OCI-LY7 (cell line): ENCODE measurements at regions not wholly inside any gene's neighbourhood (a gene's known extent, or its start where the extent isn't known, plus 50 kb on each side); places are given as distances from the start of the nearest gene placed in this dataset.

Experiments
- BruUV-seq: library from RNA; stranded (reverse); fragments of 400-500 nt; replicated peaks from 2 replicates; lab custom pipeline; 2021; lab: Mats Ljungman, UMichigan
- CTCF ChIA-PET: fragments of 300-600 bp; sonication (Branson Sonifier 250); formaldehyde crosslinking; loops from one replicate; lab custom pipeline; 2022; ENCODE audit warnings: antibody characterized with exemption; ENCODE audit not compliant: unreplicated experiment; lab: Charles Lee
- POLR2A ChIA-PET: fragments of 300-600 bp; sonication (Branson Sonifier 250); formaldehyde crosslinking; loops from one replicate; lab custom pipeline; 2022; ENCODE audit warnings: antibody characterized with exemption; lab: Charles Lee
- DNase-seq: peaks from one replicate; pipeline ENCODE4 v3.0.0-alpha.2; 2015; ENCODE audit warnings: low spot score
- H2AFZ ChIP-seq: fragments of 200-600 bp; sonication (generic), shearing (Covaris generic); 2 replicates; pipeline ENCODE4 v1.6.1; 2014; ENCODE audit warnings: mild to moderate bottlenecking, antibody characterized with exemption, low read length, moderate library complexity
- H3K27ac ChIP-seq: fragments of 200-600 bp; sonication (generic); 2 replicates; pipeline ENCODE4 v1.5.1; 2014; ENCODE audit warnings: mixed run types, low read depth, mild to moderate bottlenecking, moderate library complexity, low read length, inconsistent platforms; ENCODE audit not compliant: poor library complexity, severe bottlenecking
- H3K36me3 ChIP-seq: fragments of 200-600 bp; sonication (generic); 2 replicates; pipeline ENCODE4 v1.6.1; 2014; ENCODE audit warnings: mild to moderate bottlenecking, antibody characterized with exemption, low read length, moderate library complexity, mixed read lengths; ENCODE audit not compliant: insufficient read depth
- H3K4me1 ChIP-seq: fragments of 200-600 bp; sonication (generic); 2 replicates; pipeline ENCODE4 v1.5.1; 2014; ENCODE audit warnings: mild to moderate bottlenecking, low read length; ENCODE audit not compliant: insufficient read depth, poor library complexity, severe bottlenecking
- H3K4me2 ChIP-seq: fragments of 200-600 bp; sonication (generic); 2 replicates; pipeline ENCODE4 v1.6.1; 2014; ENCODE audit warnings: mild to moderate bottlenecking, low read length
- H3K4me3 ChIP-seq: fragments of 200-600 bp; sonication (generic); 2 replicates; pipeline ENCODE4 v1.5.1; 2014; ENCODE audit warnings: mild to moderate bottlenecking, low read depth, low read length; ENCODE audit not compliant: poor library complexity, severe bottlenecking
- H3K79me2 ChIP-seq: fragments of 200-600 bp; sonication (generic); 2 replicates; pipeline ENCODE4 v1.6.1; 2016; ENCODE audit warnings: low read depth, mild to moderate bottlenecking, low read length, moderate library complexity, mixed read lengths; ENCODE audit not compliant: insufficient read depth
- H3K9me2 ChIP-seq: fragments of 200-600 bp; sonication (generic); 2 replicates; pipeline ENCODE4 v1.6.1; 2016; ENCODE audit warnings: mild to moderate bottlenecking, low read length, mixed read lengths; ENCODE audit not compliant: insufficient read depth
- H3K9me3 ChIP-seq: fragments of 200-600 bp; sonication (generic); 2 replicates; pipeline ENCODE4 v1.6.1; 2014; ENCODE audit warnings: mild to moderate bottlenecking, mixed run types, low read length, mixed read lengths
- H4K20me1 ChIP-seq: fragments of 200-600 bp; sonication (generic); 2 replicates; pipeline ENCODE4 v1.6.1; 2014; ENCODE audit warnings: mild to moderate bottlenecking, antibody characterized with exemption, low read length, moderate library complexity, mixed read lengths; ENCODE audit not compliant: insufficient read depth
- EZH2phosphoT487 ChIP-seq: fragments of 200-600 bp; sonication (generic); IDR thresholded peaks from 2 replicates; pipeline ENCODE4 v1.6.1; 2018; ENCODE audit warnings: low read depth, borderline replicate concordance, mild to moderate bottlenecking, mixed run types, antibody characterized with exemption, low read length, moderate library complexity, mixed read lengths
- intact Hi-C: fragments of 100-400 bp; cut with micrococcal nuclease; formaldehyde crosslinking; loops from one replicate; pipeline ENCODE4 v1.10.0; 2022; ENCODE audit not compliant: unreplicated experiment

GRCh38 chr9:91163773-91164471, 197.8 kb downstream of the AUH start:
- CTCF ChIA-PET: no interaction called here
- intact Hi-C loops: loop anchor here (2.0 kb wide), 1 partner anchor 29 kb away; no protein-coding TSS in a partner anchor
- peak; percentile 45 for DNase-seq
- no peaks in the 10 kb centered on the region for H4K20me1 ChIP-seq
- no peak overlapping the region for H3K27ac ChIP-seq
- H3K4me3 ChIP-seq: no peak overlapping the region
- no TSS peak for BruUV-seq
- peaks cover 22% of the 10 kb centered on the region for H3K4me1 ChIP-seq
- TF ChIP-seq EZH2phosphoT487: no peak
- no peaks in the 10 kb centered on the region for H3K9me3 ChIP-seq
- H2AFZ ChIP-seq: peak overlapping the region; percentile 59
- H3K79me2 ChIP-seq: no peaks in the 10 kb centered on the region
- H3K9me2 ChIP-seq: no peaks in the 10 kb centered on the region
- POLR2A ChIA-PET: interaction anchor here (1.7 kb wide), 1 partner anchor 10 kb away, joined by 6 read pairs; no protein-coding TSS in a partner anchor
- H3K36me3 ChIP-seq: no peaks in the 10 kb centered on the region
- H3K4me2 ChIP-seq: peak overlapping the region; percentile 22; the same call in 1 of the 2 replicates
